C4-2B (cell line): ENCODE measurements at regions not wholly inside any gene's neighbourhood (a gene's known extent, or its start where the extent isn't known, plus 50 kb on each side); places are given as distances from the start of the nearest gene placed in this dataset.
A peak's percentile ranks its signal among the peaks of the same experiment; 100 is the strongest.

ENCODE experiments used
- H3K27ac ChIP-seq: fragments of 450-650 bp; 2 replicates; pipeline ENCODE4 v1.5.1; 2017
- ZFX ChIP-seq: fragments of 450-650 bp; IDR thresholded peaks from 2 replicates; pipeline ENCODE4 v1.6.1; 2017
- TF ChIP-seq, protein P1 (sequence below): fragments of 450-650 bp; conservative IDR thresholded peaks from 2 replicates; pipeline ENCODE4 v1.5.1; 2017; ENCODE audit warnings: mild to moderate bottlenecking

DNA sequence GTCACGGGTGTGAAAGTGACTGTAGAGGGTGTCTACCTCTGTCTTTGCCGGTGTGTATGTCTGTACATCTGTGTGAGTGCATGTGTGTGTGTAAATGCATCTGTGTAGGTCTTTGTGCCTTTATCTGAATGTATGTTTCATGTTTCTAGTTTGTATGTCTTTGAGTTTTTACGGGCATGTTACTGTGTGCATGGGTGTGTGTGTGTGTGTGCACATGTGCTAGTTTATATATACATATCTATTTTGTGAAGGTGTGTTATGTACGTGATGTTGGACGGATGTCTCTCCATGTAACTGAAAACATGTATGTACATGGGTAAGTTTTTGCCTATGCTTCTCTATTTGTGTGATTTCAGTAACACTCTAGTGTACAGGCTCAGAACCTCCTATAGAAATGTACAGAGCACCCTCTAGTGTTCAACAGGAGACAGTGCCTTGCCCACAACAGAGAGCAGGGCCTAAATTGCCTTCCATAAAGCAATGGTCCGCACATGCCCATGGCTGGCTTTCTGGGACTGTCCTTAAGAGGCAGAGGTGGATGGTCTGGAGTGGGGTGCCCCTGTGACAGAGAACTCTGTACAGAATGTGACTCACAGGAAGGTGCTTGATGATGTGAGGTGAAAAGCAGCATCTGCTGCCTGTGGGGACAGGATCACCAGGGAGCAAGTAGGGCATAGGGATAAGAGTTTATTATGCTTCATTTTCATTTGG is 343.5 kb downstream of the RAPGEF2 start:
- TF ChIP-seq, protein P1, sequence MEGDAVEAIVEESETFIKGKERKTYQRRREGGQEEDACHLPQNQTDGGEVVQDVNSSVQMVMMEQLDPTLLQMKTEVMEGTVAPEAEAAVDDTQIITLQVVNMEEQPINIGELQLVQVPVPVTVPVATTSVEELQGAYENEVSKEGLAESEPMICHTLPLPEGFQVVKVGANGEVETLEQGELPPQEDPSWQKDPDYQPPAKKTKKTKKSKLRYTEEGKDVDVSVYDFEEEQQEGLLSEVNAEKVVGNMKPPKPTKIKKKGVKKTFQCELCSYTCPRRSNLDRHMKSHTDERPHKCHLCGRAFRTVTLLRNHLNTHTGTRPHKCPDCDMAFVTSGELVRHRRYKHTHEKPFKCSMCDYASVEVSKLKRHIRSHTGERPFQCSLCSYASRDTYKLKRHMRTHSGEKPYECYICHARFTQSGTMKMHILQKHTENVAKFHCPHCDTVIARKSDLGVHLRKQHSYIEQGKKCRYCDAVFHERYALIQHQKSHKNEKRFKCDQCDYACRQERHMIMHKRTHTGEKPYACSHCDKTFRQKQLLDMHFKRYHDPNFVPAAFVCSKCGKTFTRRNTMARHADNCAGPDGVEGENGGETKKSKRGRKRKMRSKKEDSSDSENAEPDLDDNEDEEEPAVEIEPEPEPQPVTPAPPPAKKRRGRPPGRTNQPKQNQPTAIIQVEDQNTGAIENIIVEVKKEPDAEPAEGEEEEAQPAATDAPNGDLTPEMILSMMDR, result peak; percentile 88
- TF ChIP-seq ZFX, result no peak
- H3K27ac ChIP-seq, result no peak overlapping the region

DNA sequence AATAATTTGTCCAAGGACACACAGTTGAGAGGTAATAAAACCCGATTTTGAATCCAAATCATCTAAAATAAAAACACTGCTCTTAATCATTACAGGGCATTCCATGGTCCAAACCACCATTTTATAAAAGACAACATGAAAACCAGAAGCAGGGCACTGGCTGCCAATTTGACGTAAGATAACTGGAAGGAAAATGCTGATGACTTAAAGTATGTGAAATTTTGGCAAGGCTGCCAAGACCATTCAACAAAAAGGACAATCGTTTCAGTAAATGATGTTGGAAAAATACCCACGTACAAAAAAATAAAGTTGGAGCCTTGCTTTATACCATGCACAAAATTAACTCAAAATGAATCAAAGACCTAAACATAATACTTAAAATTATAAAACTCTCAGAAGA is 344.4 kb downstream of the RAPGEF2 start:
- no peak overlapping the region for H3K27ac ChIP-seq
- TF ChIP-seq ZFX, result no peak
- TF ChIP-seq, protein P1, result no peak

DNA sequence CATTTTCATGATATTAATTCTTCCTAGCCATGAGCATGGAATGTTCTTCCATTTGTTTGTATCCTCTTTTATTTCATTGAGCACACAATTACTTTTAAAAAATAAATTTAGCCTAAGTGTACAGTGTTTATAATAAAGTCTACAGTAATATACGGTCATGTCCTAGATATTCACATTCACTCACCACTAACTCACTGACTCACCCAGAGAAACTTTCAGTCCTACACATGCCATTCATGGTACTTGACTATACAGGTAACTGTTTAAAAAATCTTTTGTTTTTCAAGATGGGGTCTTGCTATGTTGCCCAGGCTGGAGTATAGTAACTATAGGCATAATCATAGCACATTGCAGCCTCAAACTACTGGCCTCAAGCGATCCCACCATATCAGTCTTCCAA is 348.1 kb downstream of the RAPGEF2 start:
- TF ChIP-seq ZFX, result no peak
- TF ChIP-seq, protein P1, result no peak
- no peak overlapping the region for H3K27ac ChIP-seq

DNA sequence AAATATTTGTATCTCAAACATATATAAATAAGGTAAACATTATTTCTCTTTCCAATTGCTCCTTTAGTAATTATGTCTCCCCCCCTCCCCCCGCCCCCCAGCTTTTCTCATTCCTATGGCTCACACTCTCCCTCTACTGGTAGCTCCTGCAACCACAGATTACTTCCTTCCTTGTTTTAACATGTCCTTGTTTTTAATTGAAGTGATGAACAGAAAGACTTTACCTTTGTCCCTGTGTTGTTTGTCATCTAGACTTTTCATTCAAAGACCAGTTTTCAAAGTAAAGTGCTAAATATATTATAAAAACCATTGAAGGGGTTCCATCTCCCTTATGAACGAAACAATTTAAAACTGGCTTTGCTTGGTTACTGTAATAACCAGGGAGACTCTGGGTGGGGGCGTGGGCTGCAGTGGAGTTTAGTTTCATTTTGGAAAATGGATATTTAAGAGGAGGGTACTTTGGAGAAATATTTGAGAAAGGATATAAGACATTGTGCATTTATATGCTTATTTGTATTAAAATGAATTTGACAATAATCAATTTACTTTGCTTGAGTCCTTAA is 352.9 kb downstream of the RAPGEF2 start:
- TF ChIP-seq, protein P1, result peak; percentile 88
- no peak for TF ChIP-seq ZFX
- no peak overlapping the region for H3K27ac ChIP-seq

DNA sequence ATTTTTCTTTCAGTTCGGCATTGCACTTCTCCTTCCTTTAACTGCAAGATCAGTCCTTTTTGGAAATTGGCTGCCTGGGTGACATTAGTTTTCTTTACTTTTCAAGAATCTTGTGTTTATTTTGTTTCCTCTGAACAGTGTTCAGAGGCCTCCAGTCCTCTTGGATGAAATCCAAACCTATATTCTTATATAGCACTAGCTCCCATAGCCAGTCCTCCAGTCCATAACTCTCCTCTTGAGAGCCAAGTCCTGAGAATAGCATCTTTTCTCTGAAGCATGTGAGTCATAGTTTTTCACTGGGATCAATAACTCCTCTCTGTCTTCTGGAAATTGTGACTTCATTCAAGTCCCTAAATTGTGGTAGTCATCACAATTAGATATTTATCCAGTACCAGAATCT is 357.5 kb downstream of the RAPGEF2 start:
- no peak overlapping the region for H3K27ac ChIP-seq
- TF ChIP-seq ZFX, result no peak
- TF ChIP-seq, protein P1, result no peak

DNA sequence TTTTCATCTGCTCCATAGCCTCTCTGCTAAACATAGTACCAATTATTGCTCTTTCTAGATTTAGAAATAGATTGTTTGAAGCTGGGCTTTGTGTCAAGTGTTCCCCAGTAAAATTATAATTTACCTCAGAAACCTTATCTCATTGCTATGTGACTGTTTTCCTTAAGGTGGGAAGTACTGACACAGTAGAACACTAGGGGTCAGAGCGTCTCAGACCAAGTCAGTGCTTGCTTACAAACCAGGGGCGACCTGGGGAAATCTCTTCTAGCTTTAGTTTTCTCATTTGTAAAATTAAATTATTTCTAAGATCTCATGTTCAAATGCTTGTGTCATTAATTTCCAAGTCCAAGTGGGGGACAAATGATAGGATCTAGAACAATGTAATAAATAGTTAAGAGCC is 360.4 kb downstream of the RAPGEF2 start:
- TF ChIP-seq ZFX, result no peak
- TF ChIP-seq, protein P1, result peak; percentile 17

DNA sequence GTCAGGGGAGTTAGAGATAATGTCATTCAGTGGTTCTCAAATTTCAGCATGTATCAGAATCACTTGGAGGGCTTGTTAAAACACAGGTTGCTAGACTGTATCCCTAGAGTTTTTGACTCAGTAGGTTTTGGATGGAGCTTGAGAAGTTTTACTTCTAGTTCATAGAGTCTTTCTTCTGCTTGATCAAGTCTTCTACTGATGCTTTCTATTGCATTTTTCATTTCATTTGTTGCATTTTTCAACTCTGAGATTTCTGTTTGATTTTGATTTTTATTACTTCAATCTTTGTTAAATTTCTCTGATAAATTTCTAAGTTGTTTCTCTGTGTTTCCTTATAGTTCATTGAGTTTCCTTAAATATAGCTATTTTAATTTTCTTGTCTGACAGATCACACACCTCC is 361.4 kb downstream of the RAPGEF2 start:
- TF ChIP-seq ZFX, result no peak
- TF ChIP-seq, protein P1, result no peak

More for the DNA sequence above, 360.4 kb downstream of the RAPGEF2 start:
- H3K27ac ChIP-seq, result no peak overlapping the region

More for the DNA sequence above, 361.4 kb downstream of the RAPGEF2 start:
- H3K27ac ChIP-seq, result no peak overlapping the region
